ENCODE measurements at regions not wholly inside any gene's neighbourhood (a gene's known extent, or its start where the extent isn't known, plus 50 kb on each side); places are given as distances from the start of the nearest gene placed in this dataset.

DNA sequence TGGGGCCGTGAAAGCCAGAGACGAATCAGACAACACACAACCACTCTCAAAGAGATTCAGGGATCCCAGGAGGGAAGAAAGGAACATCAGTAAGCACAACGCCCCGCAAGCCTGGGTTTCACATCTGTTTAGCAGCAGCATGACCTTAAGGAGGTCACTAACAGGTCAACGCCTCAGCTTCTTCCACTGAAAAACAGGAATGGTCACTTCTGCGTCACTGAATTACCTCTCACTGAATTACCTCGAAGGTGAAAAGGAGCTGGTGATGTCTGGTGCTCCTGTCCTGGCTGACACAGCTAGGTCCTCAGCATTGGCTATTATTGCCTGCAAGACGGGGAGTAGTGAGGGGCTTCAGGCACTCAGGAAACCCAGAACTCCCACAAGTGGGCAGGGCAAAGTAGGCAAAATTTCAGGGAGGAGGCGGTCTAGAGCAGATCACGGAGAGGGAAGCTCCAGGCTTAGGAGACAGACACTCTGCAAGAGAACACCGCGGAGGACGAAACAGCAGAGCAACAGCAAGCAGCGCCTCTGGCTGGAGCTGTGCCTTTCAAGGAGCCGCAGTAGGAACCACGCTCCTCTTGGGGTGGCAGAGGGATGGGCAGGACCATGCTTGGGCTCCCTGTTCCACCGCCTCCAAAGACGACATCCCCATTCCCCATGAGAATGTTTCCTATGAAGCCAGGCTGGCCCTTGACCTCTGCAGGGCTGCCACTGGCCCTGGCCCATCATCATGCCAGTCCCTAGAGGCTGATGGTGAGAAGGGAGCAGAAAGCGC is 108.4 kb downstream of the SINHCAF start:
- TF ChIP-seq, protein P1, sequence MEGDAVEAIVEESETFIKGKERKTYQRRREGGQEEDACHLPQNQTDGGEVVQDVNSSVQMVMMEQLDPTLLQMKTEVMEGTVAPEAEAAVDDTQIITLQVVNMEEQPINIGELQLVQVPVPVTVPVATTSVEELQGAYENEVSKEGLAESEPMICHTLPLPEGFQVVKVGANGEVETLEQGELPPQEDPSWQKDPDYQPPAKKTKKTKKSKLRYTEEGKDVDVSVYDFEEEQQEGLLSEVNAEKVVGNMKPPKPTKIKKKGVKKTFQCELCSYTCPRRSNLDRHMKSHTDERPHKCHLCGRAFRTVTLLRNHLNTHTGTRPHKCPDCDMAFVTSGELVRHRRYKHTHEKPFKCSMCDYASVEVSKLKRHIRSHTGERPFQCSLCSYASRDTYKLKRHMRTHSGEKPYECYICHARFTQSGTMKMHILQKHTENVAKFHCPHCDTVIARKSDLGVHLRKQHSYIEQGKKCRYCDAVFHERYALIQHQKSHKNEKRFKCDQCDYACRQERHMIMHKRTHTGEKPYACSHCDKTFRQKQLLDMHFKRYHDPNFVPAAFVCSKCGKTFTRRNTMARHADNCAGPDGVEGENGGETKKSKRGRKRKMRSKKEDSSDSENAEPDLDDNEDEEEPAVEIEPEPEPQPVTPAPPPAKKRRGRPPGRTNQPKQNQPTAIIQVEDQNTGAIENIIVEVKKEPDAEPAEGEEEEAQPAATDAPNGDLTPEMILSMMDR (IDR thresholded peaks at IDR 0.05; ENCODE audit: low read length) = no peak
- no peak for TF ChIP-seq EZH2 (optimal IDR thresholded peaks at IDR 0.05; ENCODE audit: low read depth, low read length)
- TF ChIP-seq EZH2phosphoT487 (IDR thresholded peaks at IDR 0.05; ENCODE audit: low read length) = no peak

All from MM.1S (cell line).